Peyer's patch (tissue), 4 donors: ENCODE measurements at regions not wholly inside any gene's neighbourhood (a gene's known extent, or its start where the extent isn't known, plus 50 kb on each side); places are given as distances from the start of the nearest gene placed in this dataset.

ENCODE experiments used
- CTCF ChIP-seq, 6 experiments: fragments of 450-650 bp in 4 of 6; fragments of 200-600 bp in 2 of 6; sonication (generic) in 1 of 6; IDR thresholded peaks; one replicate each; pipeline ENCODE4 v1.5.1; 2017 to 2019; ENCODE audit warnings: antibody characterized with exemption in 6 of 6, mild to moderate bottlenecking in 3 of 6, moderate library complexity in 1 of 6
- POLR2A ChIP-seq, 2 donors: fragments of 450-650 bp; IDR thresholded peaks; one replicate each; pipeline ENCODE4 v1.5.1; 2017; ENCODE audit warnings: antibody characterized with exemption in 2 of 2, mild to moderate bottlenecking in 2 of 2, moderate library complexity in 2 of 2

- TF ChIP-seq CTCF (IDR thresholded peaks at IDR 0.05) (no peak), POLR2A (IDR thresholded peaks at IDR 0.05) (no peak)
Observed at GRCh38 chr11:20283475-20283874, 80.0 kb upstream of the HTATIP2 start.
